ENCODE measurements at regions not wholly inside any gene's neighbourhood (a gene's known extent, or its start where the extent isn't known, plus 50 kb on each side); places are given as distances from the start of the nearest gene placed in this dataset.
"Not testable (repeated sequence)": the region's sequence is repeated elsewhere in the genome, so short reads cannot be mapped to it uniquely, and the experiment has no call there.

GRCh38 chr5:110005907-110006562 lies 316.3 kb downstream of the MAN2A1 start:
- BruUV-seq (replicated peaks); H3K9me3 ChIP-seq (ENCODE audit: control insufficient read depth in 1 of 2, insufficient read depth in 1 of 2, low read depth in 1 of 2, low read length in 2 of 2); H3K27ac ChIP-seq (ENCODE audit: low read depth, low read length); H3K9ac ChIP-seq (ENCODE audit: low read length); POLR2A ChIA-PET; H3K27me3 ChIP-seq (ENCODE audit: insufficient read depth, low read length); RAD21 ChIA-PET (ENCODE audit: low non-redundant PET in 1 of 2, low total read pairs in 2 of 2, uncharacterized antibody in 2 of 2, unreplicated experiment in 2 of 2); intact Hi-C loops (cut with micrococcal nuclease); H3K9me2 ChIP-seq (ENCODE audit: insufficient read depth); H3K4me1 ChIP-seq (ENCODE audit: control insufficient read depth in 1 of 2, insufficient read depth in 2 of 2, low read length in 2 of 2); H3K79me2 ChIP-seq (ENCODE audit: insufficient read depth, low read length); CTCF ChIA-PET; H3K36me3 ChIP-seq (ENCODE audit: control insufficient read depth in 1 of 2, insufficient read depth in 2 of 2, low read length in 2 of 2); H2AFZ ChIP-seq (ENCODE audit: low read depth, low read length, poor library complexity, severe bottlenecking); H3K4me3 ChIP-seq (replicated peaks in 1 of 2; ENCODE audit: low read depth in 1 of 2, low read length in 2 of 2); H4K20me1 ChIP-seq (ENCODE audit: insufficient read depth); ATAC-seq; H3K4me2 ChIP-seq (ENCODE audit: low read length); DNase-seq (ENCODE audit: low read depth, low spot score): not testable (repeated sequence)

GRCh38 chr5:110007101-110007500 lies 317.4 kb downstream of the MAN2A1 start:
- no peak for ATAC-seq
- no peak overlapping the region for H3K27ac ChIP-seq (ENCODE audit: low read depth, low read length)

More at GRCh38 chr5:110007101-110007500, 317.4 kb downstream of the MAN2A1 start:
- intact Hi-C loops (cut with micrococcal nuclease): no loop called here
- H3K9ac ChIP-seq (ENCODE audit: low read length): no peak overlapping the region
- no peaks in the 10 kb centered on the region for H3K36me3 ChIP-seq (ENCODE audit: control insufficient read depth in 1 of 2, insufficient read depth in 2 of 2, low read length in 2 of 2)
- no peak overlapping the region for H3K4me3 ChIP-seq (replicated peaks in 1 of 2; ENCODE audit: low read depth in 1 of 2, low read length in 2 of 2)
- H3K4me2 ChIP-seq (ENCODE audit: low read length): no peak overlapping the region
- no peaks in the 10 kb centered on the region for H4K20me1 ChIP-seq (ENCODE audit: insufficient read depth)
- H3K79me2 ChIP-seq (ENCODE audit: insufficient read depth, low read length): no peaks in the 10 kb centered on the region
- ChIA-PET POLR2A (no interaction called here), CTCF (no interaction called here), RAD21 (ENCODE audit: low non-redundant PET in 1 of 2, low total read pairs in 2 of 2, uncharacterized antibody in 2 of 2, unreplicated experiment in 2 of 2) (no interaction called here)
- DNase-seq (ENCODE audit: low read depth, low spot score): no peak
- BruUV-seq (replicated peaks): no TSS peak
- no peaks in the 10 kb centered on the region for H3K9me3 ChIP-seq (ENCODE audit: control insufficient read depth in 1 of 2, insufficient read depth in 1 of 2, low read depth in 1 of 2, low read length in 2 of 2)
- H3K27me3 ChIP-seq (ENCODE audit: insufficient read depth, low read length): no peaks in the 10 kb centered on the region
- H2AFZ ChIP-seq (ENCODE audit: low read depth, low read length, poor library complexity, severe bottlenecking): no peak overlapping the region
- no peaks in the 10 kb centered on the region for H3K4me1 ChIP-seq (ENCODE audit: control insufficient read depth in 1 of 2, insufficient read depth in 2 of 2, low read length in 2 of 2)
- TF ChIP-seq SRF (IDR thresholded peaks at IDR 0.05; ENCODE audit: low read depth) (no peak), MAX (IDR thresholded peaks at IDR 0.05) (no peak), CTCF (IDR thresholded peaks at IDR 0.05 in 2 of 3, conservative IDR thresholded peaks at IDR 0.05 in 1 of 3; ENCODE audit: borderline replicate concordance in 1 of 3, insufficient read depth in 1 of 3, low read depth in 2 of 3, low read length in 2 of 3) (no peak), TCF7L2 (IDR thresholded peaks at IDR 0.05; ENCODE audit: borderline replicate concordance, extremely low read depth, insufficient read depth, insufficient read length) (no peak), YY1 (IDR thresholded peaks at IDR 0.05; ENCODE audit: extremely low read depth, insufficient replicate concordance, low read depth, low read length) (no peak), EZH2 (IDR thresholded peaks at IDR 0.05) (no peak), EZH2phosphoT487 (IDR thresholded peaks at IDR 0.05; ENCODE audit: borderline replicate concordance) (no peak), SIN3A (IDR thresholded peaks at IDR 0.05; ENCODE audit: low read depth) (no peak), ELF1 (IDR thresholded peaks at IDR 0.05; ENCODE audit: borderline replicate concordance, low read depth) (no peak), JUND (IDR thresholded peaks at IDR 0.05) (no peak), FOSL1 (IDR thresholded peaks at IDR 0.05; ENCODE audit: low read depth) (no peak)
- no peaks in the 10 kb centered on the region for H3K9me2 ChIP-seq (ENCODE audit: insufficient read depth)
